ENCODE measurements at regions not wholly inside any gene's neighbourhood (a gene's known extent, or its start where the extent isn't known, plus 50 kb on each side); places are given as distances from the start of the nearest gene placed in this dataset.

DNA sequence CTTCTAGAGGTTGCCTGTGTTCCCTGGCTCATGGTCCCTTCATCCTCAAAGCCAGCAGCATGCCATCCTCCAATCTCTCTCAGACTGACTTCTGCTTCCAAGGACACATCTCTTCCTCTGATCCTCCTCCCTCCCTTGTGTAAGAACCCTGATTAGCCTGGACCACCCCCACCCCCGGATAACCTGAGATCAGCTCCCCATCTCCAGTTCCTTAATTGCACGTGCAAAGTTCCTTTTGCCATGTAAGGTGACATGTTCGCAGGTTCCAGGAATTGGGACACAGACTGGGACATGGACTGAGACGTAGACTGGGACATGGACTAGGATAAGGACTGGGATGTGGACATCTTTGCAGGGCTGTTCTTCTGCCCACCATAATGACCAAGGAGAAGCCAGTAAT is 925.3 kb downstream of the TBC1D22A start:
- Histone ChIP-seq H3K4ac (ENCODE audit: low read depth, low read length) (no peak overlapping the region), H2BK15ac (ENCODE audit: low read depth, low read length) (no peak overlapping the region), H2BK5ac (ENCODE audit: low read depth, low read length, poor library complexity, severe bottlenecking) (no peak overlapping the region), H4K91ac (ENCODE audit: insufficient read depth, low read depth, low read length) (no peak overlapping the region), H2BK20ac (ENCODE audit: low read depth, low read length) (no peak overlapping the region), H3K4me1 (ENCODE audit: control insufficient read depth, insufficient read depth, low read length) (no peaks in the 10 kb centered on the region), H3K27me3 (ENCODE audit: control insufficient read depth, insufficient read depth, low read length) (no peaks in the 10 kb centered on the region), H3K56ac (ENCODE audit: extremely low read depth, insufficient read depth, low read length) (no peak overlapping the region), H2AK9ac (replicated peaks; ENCODE audit: low read depth, low read length, poor library complexity) (no peak overlapping the region), H3K9me1 (ENCODE audit: insufficient read depth, low read length) (no peaks in the 10 kb centered on the region), H4K20me1 (ENCODE audit: insufficient read depth, low read length) (no peaks in the 10 kb centered on the region), H3K4me2 (ENCODE audit: low read depth, low read length) (no peak overlapping the region), H2AFZ (replicated peaks; ENCODE audit: low read length, poor library complexity) (no peak overlapping the region), H3K36me3 (ENCODE audit: control insufficient read depth, insufficient read depth, low read length) (no peaks in the 10 kb centered on the region), H3K18ac (ENCODE audit: low read depth, low read length) (no peak overlapping the region), H3K27ac (ENCODE audit: insufficient read depth, low read length) (no peak overlapping the region), H4K8ac (ENCODE audit: low read depth in 2 of 2, low read length in 2 of 2) (no peak overlapping the region), H3K9me3 (ENCODE audit: control insufficient read depth, insufficient read depth, low read length) (peaks cover 51% of the 10 kb centered on the region), H2AK5ac (ENCODE audit: low read depth, low read length) (no peak overlapping the region), H3K79me1 (ENCODE audit: low read depth in 1 of 2, low read length in 2 of 2) (no peaks in the 10 kb centered on the region), H3K14ac (replicated peaks; ENCODE audit: low read depth, low read length) (no peak overlapping the region), H3K4me3 (ENCODE audit: insufficient read depth, low read depth, low read length) (no peak overlapping the region), H4K5ac (ENCODE audit: low read depth, low read length) (no peak overlapping the region), H3K9ac (ENCODE audit: low read depth, low read length) (no peak overlapping the region), H3K23ac (ENCODE audit: low read depth, low read length) (no peak overlapping the region), H2BK120ac (ENCODE audit: low read depth, low read length) (no peak overlapping the region)
- no peak for DNase-seq
- in situ Hi-C loops (cut with MboI; ENCODE audit: low sequenced_read_pairs) (no loop called here), intact Hi-C loops (cut with micrococcal nuclease) (no loop called here), dilution Hi-C loops (cut with HindIII; ENCODE audit: low sequenced_read_pairs, unreplicated experiment) (no loop called here)
- TF ChIP-seq CTCF (conservative IDR thresholded peaks at IDR 0.05; ENCODE audit: low read depth, low read length), result no peak
- no peak for TF ChIP-seq MAFK (IDR thresholded peaks at IDR 0.05; ENCODE audit: low read depth, low read length)
- no peak for TF ChIP-seq POLR2A (IDR thresholded peaks at IDR 0.05; ENCODE audit: low read depth, low read length)
- TF ChIP-seq FOS (IDR thresholded peaks at IDR 0.05; ENCODE audit: low read depth, low read length), result no peak
- no peak for TF ChIP-seq CHD1 (IDR thresholded peaks at IDR 0.05; ENCODE audit: low read depth, low read length)
- TF ChIP-seq RAD21 (IDR thresholded peaks at IDR 0.05; ENCODE audit: low read length), result no peak
- TF ChIP-seq CEBPB (IDR thresholded peaks at IDR 0.05; ENCODE audit: low read depth, low read length), result no peak
- no peak for TF ChIP-seq RFX5 (IDR thresholded peaks at IDR 0.05; ENCODE audit: low read depth, low read length)
- TF ChIP-seq, protein P1, sequence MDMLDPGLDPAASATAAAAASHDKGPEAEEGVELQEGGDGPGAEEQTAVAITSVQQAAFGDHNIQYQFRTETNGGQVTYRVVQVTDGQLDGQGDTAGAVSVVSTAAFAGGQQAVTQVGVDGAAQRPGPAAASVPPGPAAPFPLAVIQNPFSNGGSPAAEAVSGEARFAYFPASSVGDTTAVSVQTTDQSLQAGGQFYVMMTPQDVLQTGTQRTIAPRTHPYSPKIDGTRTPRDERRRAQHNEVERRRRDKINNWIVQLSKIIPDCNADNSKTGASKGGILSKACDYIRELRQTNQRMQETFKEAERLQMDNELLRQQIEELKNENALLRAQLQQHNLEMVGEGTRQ (IDR thresholded peaks at IDR 0.05; ENCODE audit: low read depth, low read length), result no peak
- no peak for TF ChIP-seq MXI1 (IDR thresholded peaks at IDR 0.05; ENCODE audit: borderline replicate concordance, low read depth, low read length)
- TF ChIP-seq BHLHE40 (IDR thresholded peaks at IDR 0.05; ENCODE audit: low read depth, low read length), result no peak
- TF ChIP-seq RCOR1 (IDR thresholded peaks at IDR 0.05; ENCODE audit: insufficient replicate concordance, low read length), result no peak
- TF ChIP-seq MAZ (IDR thresholded peaks at IDR 0.05; ENCODE audit: borderline replicate concordance, low read depth, low read length), result no peak
- ChIA-PET POLR2A (ENCODE audit: unreplicated experiment) (no interaction called here), CTCF (no interaction called here)
- BruUV-seq (replicated peaks), result no TSS peak
- ATAC-seq (ENCODE audit: low read depth), result no peak
- no CpG with 5 or more reads among the region's 4 CpGs for WGBS, 2 experiments (ENCODE audit: extremely low coverage in 2 of 2, insufficient read length in 1 of 2)

Data from IMR-90 (cell line).